HepG2 (cell line): ENCODE measurements at regions not wholly inside any gene's neighbourhood (a gene's known extent, or its start where the extent isn't known, plus 50 kb on each side); places are given as distances from the start of the nearest gene placed in this dataset.

Source experiments
- BCL6 ChIP-seq: IDR thresholded peaks from 2 replicates; pipeline ENCODE4 v1.6.1; 2016; ENCODE audit warnings: missing genetic modification reagents, missing compliant biosample characterization
- NFE2 ChIP-seq: sonication (generic); formaldehyde crosslinking; IDR thresholded peaks from 2 replicates; pipeline ENCODE4 v1.4.0; 2020; ENCODE audit warnings: missing genetic modification reagents
- PRPF4 ChIP-seq: fragments of 200-400 bp; formaldehyde crosslinking; IDR thresholded peaks from 2 replicates; pipeline ENCODE4 v1.6.1; 2016; ENCODE audit warnings: low read length, low read depth; ENCODE audit not compliant: poor library complexity, severe bottlenecking
- TF ChIP-seq, protein P1 (sequence below): sonication (generic); formaldehyde crosslinking; IDR thresholded peaks from 2 replicates; pipeline ENCODE4 v1.4.0; 2020; ENCODE audit warnings: missing genetic modification reagents
- TF ChIP-seq, protein P2 (sequence below): sonication (generic); formaldehyde crosslinking; IDR thresholded peaks from 2 replicates; pipeline ENCODE4 v1.5.1; 2020; ENCODE audit warnings: missing genetic modification reagents, mild to moderate bottlenecking, borderline replicate concordance

DNA sequence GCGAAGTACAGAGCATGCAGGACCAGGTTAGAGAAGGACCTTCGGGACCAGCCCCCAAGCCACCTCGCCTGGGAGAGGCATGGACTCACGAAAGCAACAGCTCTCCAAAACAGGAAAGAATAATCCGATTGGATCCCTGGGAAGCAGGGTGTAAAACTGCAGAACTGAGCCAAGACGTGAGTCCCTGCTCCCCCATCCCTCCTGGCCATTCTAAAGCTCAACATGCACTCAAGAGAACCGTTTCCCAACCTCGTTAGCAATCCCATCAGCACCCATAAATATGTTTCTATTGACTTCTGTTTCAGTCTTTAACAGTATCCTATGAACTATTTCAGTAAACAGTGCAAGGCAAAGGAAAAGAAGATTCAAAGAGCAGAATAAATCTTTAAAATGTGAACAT is 167.0 kb downstream of the COPRS start:
- TF ChIP-seq NFE2 (CRISPR knock-in tag) (no peak), BCL6 (CRISPR knock-in tag) (no peak), PRPF4 (no peak)
- TF ChIP-seq, protein P1, sequence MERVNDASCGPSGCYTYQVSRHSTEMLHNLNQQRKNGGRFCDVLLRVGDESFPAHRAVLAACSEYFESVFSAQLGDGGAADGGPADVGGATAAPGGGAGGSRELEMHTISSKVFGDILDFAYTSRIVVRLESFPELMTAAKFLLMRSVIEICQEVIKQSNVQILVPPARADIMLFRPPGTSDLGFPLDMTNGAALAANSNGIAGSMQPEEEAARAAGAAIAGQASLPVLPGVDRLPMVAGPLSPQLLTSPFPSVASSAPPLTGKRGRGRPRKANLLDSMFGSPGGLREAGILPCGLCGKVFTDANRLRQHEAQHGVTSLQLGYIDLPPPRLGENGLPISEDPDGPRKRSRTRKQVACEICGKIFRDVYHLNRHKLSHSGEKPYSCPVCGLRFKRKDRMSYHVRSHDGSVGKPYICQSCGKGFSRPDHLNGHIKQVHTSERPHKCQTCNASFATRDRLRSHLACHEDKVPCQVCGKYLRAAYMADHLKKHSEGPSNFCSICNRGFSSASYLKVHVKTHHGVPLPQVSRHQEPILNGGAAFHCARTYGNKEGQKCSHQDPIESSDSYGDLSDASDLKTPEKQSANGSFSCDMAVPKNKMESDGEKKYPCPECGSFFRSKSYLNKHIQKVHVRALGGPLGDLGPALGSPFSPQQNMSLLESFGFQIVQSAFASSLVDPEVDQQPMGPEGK (CRISPR knock-in tag), result no peak
- TF ChIP-seq, protein P2, sequence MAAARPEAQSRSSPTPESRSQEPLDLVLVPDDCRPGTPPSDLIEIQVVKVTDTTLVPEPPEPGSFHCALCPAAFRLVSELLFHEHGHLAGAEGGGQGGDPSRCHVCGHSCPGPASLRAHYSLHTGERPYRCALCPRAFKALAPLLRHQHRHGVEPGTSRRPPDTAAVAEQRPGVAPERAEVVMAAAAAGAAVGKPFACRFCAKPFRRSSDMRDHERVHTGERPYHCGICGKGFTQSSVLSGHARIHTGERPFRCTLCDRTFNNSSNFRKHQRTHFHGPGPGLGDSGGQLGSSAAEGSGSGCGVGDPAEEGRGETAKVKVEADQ (CRISPR knock-in tag), result no peak
